ENCODE measurements at regions not wholly inside any gene's neighbourhood (a gene's known extent, or its start where the extent isn't known, plus 50 kb on each side); places are given as distances from the start of the nearest gene placed in this dataset.

GRCh38 chr5:10073441-10074104, 176.1 kb downstream of the ATPSCKMT start:
- Histone ChIP-seq H3K4me3 (ENCODE audit: control extremely low read depth in 1 of 5, extremely low read depth in 1 of 5, insufficient read depth in 1 of 5, low read depth in 2 of 5, low read length in 4 of 5) (no peak overlapping the region), H3K4me2 (replicated peaks; ENCODE audit: low read depth, low read length, poor library complexity, severe bottlenecking) (no peak overlapping the region), H3K27ac (ENCODE audit: low read length in 2 of 2) (no peak overlapping the region), H3K27me3 (replicated peaks in 1 of 4; ENCODE audit: control extremely low read depth in 1 of 4, control insufficient read depth in 3 of 4, insufficient read depth in 4 of 4, low read length in 3 of 4) (peaks cover 0 to 3% (median 0%) of the 10 kb centered on the region in 4 experiments), H3K9ac (ENCODE audit: low read length) (no peak overlapping the region), H3K79me2 (ENCODE audit: control insufficient read depth, insufficient read depth, low read length) (no peaks in the 10 kb centered on the region), H4K20me1 (ENCODE audit: control insufficient read depth, insufficient read depth, low read length, poor library complexity, severe bottlenecking) (no peaks in the 10 kb centered on the region), H3K36me3 (replicated peaks in 1 of 2; ENCODE audit: control extremely low read depth in 1 of 2, control insufficient read depth in 1 of 2, extremely low read depth in 1 of 2, insufficient read depth in 2 of 2, low read length in 1 of 2) (no peaks in the 10 kb centered on the region), H2AFZ (ENCODE audit: insufficient read depth, low read depth, low read length, poor library complexity, severe bottlenecking) (no peak overlapping the region), H3K9me3 (ENCODE audit: control extremely low read depth in 1 of 3, control insufficient read depth in 2 of 3, insufficient read depth in 1 of 3, low read length in 2 of 3) (peaks cover 0 to 4% (median 0%) of the 10 kb centered on the region in 3 donors), H3K4me1 (ENCODE audit: control insufficient read depth in 2 of 2, insufficient read depth in 2 of 2, low read length in 2 of 2) (no peaks in the 10 kb centered on the region)
- ChIA-PET CTCF (no interaction called here), POLR2A (no interaction called here)
- H3K4me3 Mint-ChIP-seq, result no peak overlapping the region
- no peaks in the 10 kb centered on the region for H3K27me3 Mint-ChIP-seq
- ATAC-seq (ENCODE audit: low read depth) (no peak), DNase-seq (no peak)
- H3K4me1 Mint-ChIP-seq, result no peaks in the 10 kb centered on the region
- WGBS (ENCODE audit: insufficient coverage), result 77% methylated on average over 8 of the region's 8 CpGs
- intact Hi-C loops (cut with micrococcal nuclease), result no loop called here
- no peak overlapping the region for H3K27ac Mint-ChIP-seq
- no peak for TF ChIP-seq CTCF (IDR thresholded peaks at IDR 0.05)
- no peak for TF ChIP-seq EZH2 (IDR thresholded peaks at IDR 0.05; ENCODE audit: borderline replicate concordance, insufficient read depth, low read depth, low read length, poor library complexity, severe bottlenecking)
- H3K9me3 Mint-ChIP-seq (ENCODE audit: insufficient read depth), result peaks cover 3% of the 10 kb centered on the region

GRCh38 chr5:10069637-10070313, 179.9 kb downstream of the ATPSCKMT start:
- H3K36me3 ChIP-seq (replicated peaks in 1 of 2; ENCODE audit: control extremely low read depth in 1 of 2, control insufficient read depth in 1 of 2, extremely low read depth in 1 of 2, insufficient read depth in 2 of 2, low read length in 1 of 2), result no peaks in the 10 kb centered on the region
- TF ChIP-seq CTCF (IDR thresholded peaks at IDR 0.05), result no peak
- TF ChIP-seq EZH2 (IDR thresholded peaks at IDR 0.05; ENCODE audit: borderline replicate concordance, insufficient read depth, low read depth, low read length, poor library complexity, severe bottlenecking), result no peak
- no peaks in the 10 kb centered on the region for H4K20me1 ChIP-seq (ENCODE audit: control insufficient read depth, insufficient read depth, low read length, poor library complexity, severe bottlenecking)
- H3K4me1 ChIP-seq (ENCODE audit: control insufficient read depth in 2 of 2, insufficient read depth in 2 of 2, low read length in 2 of 2), result no peaks in the 10 kb centered on the region
- Mint-ChIP-seq H3K27ac (no peak overlapping the region), H3K9me3 (ENCODE audit: insufficient read depth) (peaks cover 3% of the 10 kb centered on the region), H3K27me3 (no peaks in the 10 kb centered on the region), H3K4me1 (no peaks in the 10 kb centered on the region), H3K4me3 (no peak overlapping the region)
- DNase-seq (no peak), ATAC-seq (ENCODE audit: low read depth) (no peak)
- no peak overlapping the region for H3K27ac ChIP-seq (ENCODE audit: low read length in 2 of 2)
- intact Hi-C loops (cut with micrococcal nuclease), result no loop called here
- H3K9me3 ChIP-seq (ENCODE audit: control extremely low read depth in 1 of 3, control insufficient read depth in 2 of 3, insufficient read depth in 1 of 3, low read length in 2 of 3), result peaks cover 0 to 16% (median 0%) of the 10 kb centered on the region in 3 donors
- ChIA-PET CTCF (no interaction called here), POLR2A (no interaction called here)
- no peak overlapping the region for H3K9ac ChIP-seq (ENCODE audit: low read length)
- WGBS (ENCODE audit: insufficient coverage), result 63% methylated on average over 2 of the region's 4 CpGs
- no peak overlapping the region for H3K4me2 ChIP-seq (replicated peaks; ENCODE audit: low read depth, low read length, poor library complexity, severe bottlenecking)
- no peak overlapping the region for H3K4me3 ChIP-seq (ENCODE audit: control extremely low read depth in 1 of 5, extremely low read depth in 1 of 5, insufficient read depth in 1 of 5, low read depth in 2 of 5, low read length in 4 of 5)
- H2AFZ ChIP-seq (ENCODE audit: insufficient read depth, low read depth, low read length, poor library complexity, severe bottlenecking), result no peak overlapping the region
- no peaks in the 10 kb centered on the region for H3K79me2 ChIP-seq (ENCODE audit: control insufficient read depth, insufficient read depth, low read length)
- H3K27me3 ChIP-seq (replicated peaks in 1 of 4; ENCODE audit: control extremely low read depth in 1 of 4, control insufficient read depth in 3 of 4, insufficient read depth in 4 of 4, low read length in 3 of 4), result peaks cover 0 to 3% (median 0%) of the 10 kb centered on the region in 4 experiments

All from B cell (primary cell).